AG09319 (cell line): ENCODE measurements at regions not wholly inside any gene's neighbourhood (a gene's known extent, or its start where the extent isn't known, plus 50 kb on each side); places are given as distances from the start of the nearest gene placed in this dataset.

Source experiments
- DNase-seq: peaks from one replicate; pipeline ENCODE4 v3.0.0-alpha.2; 2010; ENCODE audit warnings: low read depth; ENCODE audit errors: extremely low read depth
- CTCF ChIP-seq: IDR thresholded peaks from 2 replicates; pipeline ENCODE4 v1.5.1; 2011; ENCODE audit warnings: low read depth, mild to moderate bottlenecking, inconsistent platforms, low read length, moderate library complexity

- DNase-seq, result no peak
- TF ChIP-seq CTCF, result no peak
Observed at GRCh38 chr3:22617372-22617771, 585.8 kb upstream of the UBE2E2 start.

GRCh38 chr3:22620498-22620897 lies 582.6 kb upstream of the UBE2E2 start:
- no peak for TF ChIP-seq CTCF
- DNase-seq, result no peak

- no peak for DNase-seq
- TF ChIP-seq CTCF, result no peak
Observed at GRCh38 chr3:22621205-22621809, 581.8 kb upstream of the UBE2E2 start.

GRCh38 chr3:22627993-22628499 lies 575.1 kb upstream of the UBE2E2 start:
- TF ChIP-seq CTCF, result no peak
- DNase-seq, result no peak

- TF ChIP-seq CTCF, result no peak
- no peak for DNase-seq
Observed at GRCh38 chr3:22632536-22632935, 570.6 kb upstream of the UBE2E2 start.

- DNase-seq, result no peak
- TF ChIP-seq CTCF, result no peak
Observed at GRCh38 chr3:22634433-22634832, 568.7 kb upstream of the UBE2E2 start.

- TF ChIP-seq CTCF, result no peak
- no peak for DNase-seq
Observed at GRCh38 chr3:22659651-22660475, 543.3 kb upstream of the UBE2E2 start.
